SK-N-SH (cell line): ENCODE measurements at regions not wholly inside any gene's neighbourhood (a gene's known extent, or its start where the extent isn't known, plus 50 kb on each side); places are given as distances from the start of the nearest gene placed in this dataset.

Experiments
- CHD2 ChIP-seq: fragments of 150-350 bp; IDR thresholded peaks from 2 replicates; pipeline ENCODE4 v1.6.1; 2018; ENCODE audit warnings: low read length; ENCODE audit not compliant: partially characterized antibody
- CTCF ChIP-seq: fragments of 200-600 bp; sonication (generic); IDR thresholded peaks from 2 replicates; pipeline ENCODE4 v1.6.1; 2017; ENCODE audit warnings: antibody characterized with exemption, mild to moderate bottlenecking, moderate library complexity
- FOXM1 ChIP-seq: IDR thresholded peaks from 2 replicates; pipeline ENCODE4 v1.4.0; 2012; ENCODE audit warnings: low read depth, mild to moderate bottlenecking
- IRF3 ChIP-seq: fragments of 150-350 bp; IDR thresholded peaks from 2 replicates; pipeline ENCODE4 v1.6.1; 2016; ENCODE audit warnings: mild to moderate bottlenecking, low read depth, low read length
- MAX ChIP-seq: IDR thresholded peaks from 2 replicates; pipeline ENCODE4 v1.4.0; 2012; ENCODE audit warnings: low read depth
- MXI1 ChIP-seq: IDR thresholded peaks from 2 replicates; pipeline ENCODE4 v1.6.1; 2012; ENCODE audit warnings: mild to moderate bottlenecking, low read depth, low read length, improper control_type of control experiment
- RAD21 ChIP-seq: IDR thresholded peaks from 2 replicates; pipeline ENCODE4 v1.6.1; 2012; ENCODE audit warnings: mild to moderate bottlenecking, low read length
- REST ChIP-seq: IDR thresholded peaks from 2 replicates; pipeline ENCODE4 v1.6.1; 2012; ENCODE audit warnings: mild to moderate bottlenecking, low read depth, low read length, moderate library complexity
- RFX5 ChIP-seq: IDR thresholded peaks from 2 replicates; pipeline ENCODE4 v1.6.1; 2012; ENCODE audit warnings: mild to moderate bottlenecking, improper control_type of control experiment, low read length
- TCF12 ChIP-seq: IDR thresholded peaks from 2 replicates; pipeline ENCODE4 v1.4.0; 2012

GRCh38 chr9:32180597-32180996 lies 203.8 kb upstream of the ACO1 start:
- TF ChIP-seq RFX5 (no peak), CHD2 (no peak), MXI1 (no peak), RAD21 (no peak), FOXM1 (no peak), TCF12 (no peak), CTCF (no peak), IRF3 (no peak), REST (no peak), MAX (no peak)
